HG03095 (cell line): ENCODE measurements at regions not wholly inside any gene's neighbourhood (a gene's known extent, or its start where the extent isn't known, plus 50 kb on each side); places are given as distances from the start of the nearest gene placed in this dataset.

Experiments
- ATAC-seq: cut with Tn5 transposase; IDR thresholded peaks from one replicate; pipeline ENCODE4 v1.9.1; 2021; ENCODE audit warnings: moderate library complexity; ENCODE audit not compliant: unreplicated experiment

GRCh38 chr17:79261355-79262072 is 186.9 kb downstream of the ENGASE start:
- no peak for ATAC-seq

DNA sequence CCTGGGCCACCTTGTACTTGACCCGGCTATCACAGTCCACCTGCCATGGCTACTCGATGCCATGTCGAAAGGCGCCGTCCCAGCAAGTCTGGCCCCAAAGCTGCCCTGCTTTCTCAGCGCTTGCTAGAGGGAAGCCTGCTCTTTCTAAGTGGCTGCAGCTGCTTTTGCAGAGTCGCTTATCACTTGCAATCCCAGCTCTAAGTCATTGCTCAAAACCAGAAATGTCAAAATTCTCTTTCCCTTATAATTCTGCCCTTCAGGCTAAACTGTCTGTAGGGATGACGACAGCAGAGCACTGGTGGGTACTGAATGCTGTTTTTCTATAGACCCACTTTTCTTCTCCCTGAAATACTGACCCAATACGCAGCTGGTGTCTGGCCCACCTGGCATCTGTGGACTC is 184.2 kb downstream of the ENGASE start:
- no peak for ATAC-seq

- ATAC-seq = no peak
These were observed 183.4 kb downstream of the ENGASE start for GRCh38 chr17:79258041-79258440.

DNA sequence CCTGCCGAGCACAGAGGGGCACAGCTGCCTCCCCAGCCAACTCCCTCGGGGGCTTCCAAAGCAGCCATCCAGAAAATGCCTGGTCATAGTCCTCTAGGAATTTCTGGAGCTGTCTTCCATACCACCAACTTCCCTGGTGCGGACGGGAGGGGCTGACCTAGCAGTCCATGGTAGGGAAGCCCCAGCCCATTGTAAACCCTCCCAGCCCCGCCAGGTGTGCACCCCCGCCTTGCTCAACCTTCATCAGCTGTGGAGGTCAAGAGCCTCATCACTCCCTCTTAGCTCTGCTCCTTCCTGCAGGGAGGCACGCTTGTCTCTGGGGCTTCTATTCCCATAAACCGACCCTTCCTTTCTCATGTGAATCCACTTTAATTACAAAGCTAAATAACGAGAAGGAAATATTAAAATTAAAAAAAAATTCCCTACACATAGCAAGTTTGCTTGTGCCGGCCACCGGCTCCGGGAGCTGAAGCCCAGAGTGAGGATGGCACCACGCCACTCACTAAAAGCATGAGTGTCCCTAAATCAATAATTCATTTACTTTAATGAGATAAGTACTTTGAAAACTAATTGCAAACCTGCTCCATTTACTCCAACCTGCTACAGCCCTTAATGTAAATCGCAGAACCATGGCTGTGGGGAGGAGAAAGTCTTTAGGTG is 181.4 kb downstream of the ENGASE start:
- no peak for ATAC-seq

DNA sequence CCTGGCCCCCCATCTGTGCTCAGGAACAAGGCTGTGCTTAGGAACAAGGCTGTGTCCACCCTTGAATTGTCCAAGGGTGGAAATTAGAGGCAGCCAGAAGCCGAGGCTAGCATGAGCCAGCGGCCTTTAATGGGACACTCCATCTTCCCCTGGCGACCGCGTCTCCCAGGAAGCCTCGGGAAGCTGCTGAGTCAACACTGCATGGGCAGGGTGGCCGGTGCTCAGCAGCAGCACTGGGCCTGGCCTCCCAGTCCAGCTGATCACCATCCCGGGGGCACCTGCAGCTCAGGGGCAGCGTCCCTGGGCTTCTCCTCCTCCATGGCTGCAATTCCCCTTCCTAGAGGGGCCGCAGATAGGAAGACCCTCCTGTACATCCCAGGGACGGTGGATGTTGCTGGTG is 180.8 kb downstream of the ENGASE start:
- no peak for ATAC-seq

DNA sequence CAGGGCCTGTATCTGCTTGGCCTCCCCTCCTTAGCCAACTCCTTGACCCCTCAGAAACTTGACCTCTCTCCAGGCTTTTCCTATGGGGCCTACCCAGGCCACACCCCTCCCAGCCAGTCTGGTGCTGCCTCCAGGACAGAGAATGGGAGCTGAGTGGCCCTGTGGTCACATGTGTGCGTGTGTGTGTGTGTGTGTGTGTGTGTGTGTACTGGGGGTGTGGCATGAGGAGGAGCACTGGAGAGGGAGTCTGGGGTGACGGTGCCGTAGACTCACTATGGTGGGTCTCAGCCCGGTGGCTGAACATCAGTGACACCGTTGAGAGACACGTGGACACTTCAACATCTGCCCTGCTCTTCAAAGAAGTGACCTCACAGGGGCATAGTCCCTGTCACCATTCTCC is 180.4 kb downstream of the ENGASE start:
- no peak for ATAC-seq

- ATAC-seq = no peak
These were observed 178.3 kb downstream of the ENGASE start for GRCh38 chr17:79252886-79253285.

- no peak for ATAC-seq
These were observed 177.2 kb downstream of the ENGASE start for GRCh38 chr17:79251824-79252223.

DNA sequence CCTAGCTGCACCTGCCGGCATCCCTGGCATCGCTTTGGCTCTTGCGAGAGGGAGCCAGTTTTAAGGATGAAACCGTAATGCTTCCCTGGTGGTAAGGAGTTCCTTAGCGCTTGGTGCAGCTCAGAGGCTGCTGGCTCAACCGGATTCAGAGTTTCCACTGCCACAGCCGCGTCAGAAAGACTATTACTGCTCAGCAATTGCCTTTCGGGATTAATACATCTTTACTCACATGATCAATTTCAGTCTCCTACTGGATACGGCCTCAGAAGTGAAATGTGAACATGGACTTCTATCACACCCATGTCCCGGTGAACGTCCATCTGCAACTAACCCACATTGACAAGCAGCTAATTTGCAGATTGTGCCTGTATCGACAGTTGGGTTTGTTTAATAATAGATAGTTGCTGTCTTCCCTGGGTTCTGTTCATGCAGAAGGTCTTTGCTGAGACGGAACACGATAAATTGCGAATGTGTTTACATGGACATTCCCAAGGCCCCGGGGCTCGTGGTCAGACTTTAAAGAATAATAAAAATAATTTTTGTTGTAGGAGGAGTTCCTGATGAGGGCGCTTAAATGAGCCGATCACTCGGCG is 175.4 kb downstream of the ENGASE start:
- no peak for ATAC-seq

GRCh38 chr17:79248843-79249493 is 174.3 kb downstream of the ENGASE start:
- no peak for ATAC-seq

GRCh38 chr17:79246225-79247190 is 171.9 kb downstream of the ENGASE start:
- ATAC-seq = no peak

GRCh38 chr17:79244665-79245064 is 170.0 kb downstream of the ENGASE start:
- no peak for ATAC-seq

GRCh38 chr17:79243996-79244395 is 169.4 kb downstream of the ENGASE start:
- ATAC-seq = no peak

DNA sequence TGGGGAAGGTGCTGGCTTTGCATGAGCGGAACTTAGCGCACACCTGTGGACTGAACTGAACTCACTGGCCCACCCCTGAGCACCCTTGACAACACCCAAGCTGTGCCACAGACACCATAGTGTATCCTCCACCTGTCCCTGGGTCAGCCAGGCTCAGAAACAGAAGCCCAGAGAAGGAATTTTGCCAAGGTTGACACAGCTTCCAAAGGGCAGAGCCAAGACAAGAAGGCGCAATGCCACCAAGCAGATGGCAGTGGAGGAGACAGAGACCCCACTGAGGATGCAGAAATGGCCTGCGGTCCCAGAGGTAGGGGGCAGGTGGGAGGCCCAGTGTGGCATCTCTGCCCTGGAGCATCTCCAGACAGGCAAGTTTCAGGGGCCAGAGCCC is 169.0 kb downstream of the ENGASE start:
- no peak for ATAC-seq

GRCh38 chr17:79242873-79243602 is 168.4 kb downstream of the ENGASE start:
- no peak for ATAC-seq

DNA sequence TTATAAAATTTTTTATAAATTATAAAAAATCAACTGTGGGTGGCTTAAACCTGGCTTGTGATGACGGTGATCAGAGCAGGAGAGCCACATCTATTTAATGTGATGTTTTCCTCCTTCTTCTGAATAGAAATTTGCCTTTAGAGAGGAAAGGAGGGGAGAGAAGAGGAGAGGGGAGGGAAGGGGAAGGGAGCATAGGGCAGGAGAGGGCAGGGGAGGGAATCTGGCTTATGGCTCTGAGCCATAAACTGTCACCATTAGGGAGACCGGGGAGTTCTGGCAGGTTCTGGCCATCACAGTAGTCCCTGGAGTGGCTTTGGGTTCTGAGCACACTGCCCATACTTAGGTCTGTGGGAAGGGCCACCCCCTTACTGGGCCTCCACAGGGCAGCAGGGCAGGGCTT is 167.8 kb downstream of the ENGASE start:
- no peak for ATAC-seq

DNA sequence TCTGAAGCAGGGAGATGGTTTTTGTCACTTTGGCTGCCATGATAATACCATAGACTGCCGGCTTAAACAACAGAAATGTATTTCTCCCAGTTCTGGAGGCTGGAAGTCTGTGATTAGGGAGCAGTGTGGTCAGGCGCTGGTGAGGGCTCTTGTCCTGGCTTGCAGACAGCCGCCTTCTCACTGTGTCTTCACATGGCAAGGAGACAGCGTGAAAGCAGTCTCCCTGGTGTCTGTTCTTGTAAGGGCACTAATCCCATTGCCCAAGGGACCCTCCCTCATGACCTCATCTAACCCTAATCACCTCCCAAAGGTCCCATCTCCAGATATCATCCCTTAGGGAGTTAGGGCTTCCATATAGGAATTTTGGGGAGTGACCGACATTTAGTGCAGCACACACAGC is 167.0 kb downstream of the ENGASE start:
- ATAC-seq = no peak

DNA sequence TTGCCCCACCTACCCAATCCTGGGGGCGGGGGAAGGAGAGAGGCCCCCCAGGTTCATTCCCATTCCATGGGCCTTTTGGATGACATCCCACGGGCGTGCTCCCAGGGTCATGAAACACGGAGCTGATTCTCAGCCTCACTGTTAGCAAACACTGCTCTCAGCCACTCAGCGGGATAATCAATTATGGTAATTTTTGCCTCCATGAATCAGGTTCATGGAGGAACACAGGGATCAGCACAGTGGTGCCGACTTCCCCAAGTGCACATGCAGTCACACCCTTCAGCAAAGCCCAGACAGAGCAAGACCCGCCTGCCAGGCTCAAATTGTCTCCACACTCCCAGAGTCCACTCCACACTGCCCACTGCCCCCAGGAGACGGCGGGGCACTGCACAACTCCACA is 164.6 kb downstream of the ENGASE start:
- ATAC-seq = no peak

- ATAC-seq = no peak
These were observed 162.9 kb downstream of the ENGASE start for GRCh38 chr17:79237448-79238053.

GRCh38 chr17:79235808-79236207 is 161.2 kb downstream of the ENGASE start:
- ATAC-seq = no peak
